GM19240 (cell line): ENCODE measurements at regions not wholly inside any gene's neighbourhood (a gene's known extent, or its start where the extent isn't known, plus 50 kb on each side); places are given as distances from the start of the nearest gene placed in this dataset.

ENCODE experiments used
- DNase-seq: peaks from one replicate; pipeline ENCODE4 v3.0.0; 2011; ENCODE audit warnings: low spot score; ENCODE audit not compliant: insufficient read length

DNA sequence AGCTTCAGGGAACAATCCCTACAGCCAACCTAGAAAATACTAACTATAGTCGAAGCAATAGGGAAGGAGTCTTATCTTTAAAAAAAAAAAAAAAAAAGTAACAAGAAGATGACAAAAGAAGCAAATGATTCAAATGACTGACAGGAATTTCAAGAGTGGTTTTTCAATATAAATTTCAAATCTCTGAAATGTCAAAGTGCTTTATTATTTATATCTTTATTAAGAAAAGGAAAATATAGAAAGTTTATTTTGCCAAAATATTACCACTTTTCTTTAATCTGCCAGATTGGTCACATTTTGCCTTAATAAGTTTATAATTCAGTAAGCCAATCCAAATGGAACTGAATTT, 63.5 kb upstream of the HNRNPA3 start:
- DNase-seq: no peak

DNA sequence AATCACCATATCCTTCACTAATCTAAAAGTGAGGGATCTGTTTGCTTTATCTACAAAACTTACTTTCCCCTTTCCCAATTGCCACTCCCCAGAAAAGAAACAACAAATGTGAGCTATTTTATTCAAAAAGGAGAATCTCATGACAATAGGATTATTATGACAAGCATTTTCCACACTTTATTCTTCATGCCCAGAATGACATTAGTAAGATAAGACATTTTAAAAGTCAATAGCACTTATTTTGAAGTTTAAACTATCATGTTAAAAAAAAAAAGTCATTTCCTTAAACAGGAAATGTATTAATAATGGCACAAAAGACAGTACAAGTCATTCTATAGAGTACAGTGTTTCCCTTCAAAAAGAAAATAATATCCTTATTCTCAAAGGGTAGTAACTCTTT, 58.8 kb upstream of the HNRNPA3 start:
- DNase-seq: no peak

DNA sequence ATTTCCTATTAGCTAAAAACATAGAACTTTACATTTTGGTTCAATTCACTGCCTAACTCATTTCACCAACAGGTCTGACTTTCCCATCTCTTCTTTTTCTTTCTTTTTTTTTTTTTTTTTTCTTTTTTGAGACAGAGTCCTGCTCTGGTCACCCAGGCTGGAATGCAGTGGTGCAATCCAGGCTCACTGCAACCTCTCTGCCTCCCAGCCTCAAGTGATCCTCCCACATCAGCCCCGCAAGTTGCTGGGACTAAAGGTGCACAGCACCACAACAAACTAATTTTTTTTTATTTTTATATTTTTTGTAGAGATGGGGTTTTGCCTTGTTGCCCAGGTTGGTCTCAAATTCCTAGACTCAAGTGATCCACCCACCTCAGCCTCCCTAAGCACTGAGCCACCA, 57.8 kb upstream of the HNRNPA3 start:
- DNase-seq: no peak

DNA sequence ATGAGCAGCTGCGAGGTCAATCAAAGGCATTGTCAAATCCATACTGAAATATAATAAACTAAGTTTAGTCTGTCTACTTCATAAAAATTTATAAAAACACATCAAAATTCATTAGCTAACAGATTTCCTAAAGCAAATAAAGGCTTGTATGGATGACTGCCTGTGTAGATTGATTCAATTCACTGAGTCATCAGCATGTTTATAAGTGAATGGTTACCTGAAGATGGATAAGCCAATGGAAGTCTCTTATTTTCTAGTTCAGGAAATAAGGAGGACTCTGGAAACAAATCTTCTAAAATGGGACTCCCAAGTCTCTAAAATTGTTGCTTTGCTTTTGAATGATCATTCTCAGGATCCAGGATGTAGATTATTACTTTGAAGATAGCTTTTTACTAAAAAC, 57.0 kb upstream of the HNRNPA3 start:
- no peak for DNase-seq

DNA sequence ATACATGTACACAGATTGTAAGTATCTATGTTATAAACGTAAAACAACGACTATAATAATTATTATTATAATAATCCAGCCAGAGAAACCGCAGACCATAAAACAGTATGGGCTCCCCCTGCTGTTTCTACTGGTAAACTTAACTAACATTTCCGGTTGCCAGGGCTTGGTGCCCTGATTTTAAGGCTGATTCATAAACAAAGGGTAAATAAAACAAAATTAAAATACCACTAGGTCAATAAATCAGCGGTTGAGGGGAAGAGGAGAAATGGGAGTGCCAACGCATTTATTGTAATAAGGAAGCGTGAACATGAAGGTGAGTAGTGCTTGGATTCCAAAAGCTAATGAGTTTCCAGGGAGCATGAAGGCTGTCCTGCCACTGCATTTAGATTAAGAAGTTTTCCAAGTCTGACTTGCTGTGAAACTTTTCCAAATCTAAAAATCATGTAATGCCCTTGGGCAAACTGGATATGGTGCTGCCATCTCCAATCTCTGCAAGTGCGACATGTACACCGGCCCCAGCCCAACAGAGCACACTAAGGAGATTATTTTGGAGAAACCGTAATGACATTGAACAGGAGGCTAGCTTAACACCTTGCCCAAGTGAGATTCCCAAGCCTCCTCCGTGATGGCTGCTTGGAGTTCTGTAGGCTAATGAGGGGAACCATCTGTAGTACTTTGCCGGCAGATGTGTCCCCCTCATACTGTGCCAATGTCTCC, 50.7 kb upstream of the HNRNPA3 start:
- DNase-seq: no peak
